Adipose tissue (tissue), 3 donors: ENCODE measurements at regions not wholly inside any gene's neighbourhood (a gene's known extent, or its start where the extent isn't known, plus 50 kb on each side); places are given as distances from the start of the nearest gene placed in this dataset.
"Not testable (repeated sequence)": the region's sequence is repeated elsewhere in the genome, so short reads cannot be mapped to it uniquely, and the experiment has no call there.

ENCODE experiments used
- H3K27ac ChIP-seq: one replicate; pipeline ENCODE4 v1.5.1; 2013; ENCODE audit warnings: low read depth, low read length
- WGBS, 3 donors: extraction: QIAGEN DNeasy Blood & Tissue Kit; methylation state at CpG; one replicate each; pipeline ENCODE4 v1.1.7; 2013; 5-methylcytosine and 5-hydroxymethylcytosine counted together
- donor health status: healthy with polysubstance abuse.
- donor health status: Bipolar disorder and iron deficiency.
- donor health status: healthy.

DNA sequence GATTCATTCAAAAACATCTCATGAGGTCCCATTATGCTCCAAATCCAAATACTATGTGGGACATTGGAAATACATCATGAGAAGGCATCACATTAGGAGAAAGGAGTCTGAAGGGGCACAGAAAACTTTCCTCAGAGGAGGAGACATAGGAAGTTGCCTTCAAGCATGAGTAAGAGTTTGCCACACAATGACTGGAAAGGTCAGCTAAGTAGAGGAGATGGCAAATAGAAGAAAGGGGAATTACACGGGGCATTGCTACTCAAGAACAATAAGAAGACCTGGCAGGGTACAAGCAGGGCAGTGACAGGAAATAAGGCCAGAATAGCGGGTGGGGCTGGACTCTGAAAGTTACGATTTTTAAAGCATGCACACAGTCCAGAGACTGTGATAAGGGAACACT, 231.6 kb downstream of the SPRY2 start:
- 52 to 72% (median 56%) methylated on average over 3 of the region's 3 CpGs for WGBS, 3 donors
- no peak overlapping the region for H3K27ac ChIP-seq

DNA sequence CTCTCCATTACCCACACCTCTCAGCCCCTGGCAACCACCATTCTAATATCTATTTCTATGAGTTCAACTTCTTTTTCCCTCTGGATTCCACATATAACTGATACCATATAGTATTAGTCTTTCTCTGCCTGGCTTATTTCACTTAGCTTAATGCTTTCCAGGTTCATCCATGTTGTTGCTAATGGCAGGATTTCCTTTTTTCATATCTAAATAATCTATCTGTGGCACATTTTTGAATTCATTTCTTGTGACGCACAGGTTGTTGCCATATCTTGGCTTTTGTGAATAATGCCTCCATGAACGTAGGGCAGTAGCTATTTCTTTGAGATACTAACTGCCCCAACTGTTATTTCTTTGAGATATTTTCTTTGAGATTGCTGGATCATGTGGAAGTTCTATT, 235.6 kb downstream of the SPRY2 start:
- WGBS, 3 donors = 78 to 80% (median 78%) methylated on average over 2 of the region's 2 CpGs
- no peak overlapping the region for H3K27ac ChIP-seq

DNA sequence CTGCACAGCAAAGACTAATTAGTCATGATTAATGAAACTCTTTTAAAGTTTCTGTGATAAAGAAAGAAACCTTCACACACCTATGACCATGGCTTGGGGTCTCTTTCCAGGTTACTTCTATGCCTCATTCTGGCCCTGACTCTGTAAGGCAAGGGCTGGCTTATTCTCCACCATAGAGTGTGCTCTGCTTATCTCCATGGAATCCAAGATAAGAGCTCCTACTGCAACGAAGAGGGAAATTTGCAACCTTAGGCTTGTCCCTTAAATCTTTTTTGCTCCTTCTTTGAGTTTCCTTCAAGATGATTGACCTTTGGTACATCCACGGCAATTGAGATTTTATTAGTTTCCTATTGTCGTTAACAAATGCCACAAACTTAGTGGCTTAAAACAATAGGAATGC, 239.9 kb downstream of the SPRY2 start:
- no peak overlapping the region for H3K27ac ChIP-seq
- 56 to 63% (median 58%) methylated on average over 3 of the region's 3 CpGs for WGBS, 3 donors

DNA sequence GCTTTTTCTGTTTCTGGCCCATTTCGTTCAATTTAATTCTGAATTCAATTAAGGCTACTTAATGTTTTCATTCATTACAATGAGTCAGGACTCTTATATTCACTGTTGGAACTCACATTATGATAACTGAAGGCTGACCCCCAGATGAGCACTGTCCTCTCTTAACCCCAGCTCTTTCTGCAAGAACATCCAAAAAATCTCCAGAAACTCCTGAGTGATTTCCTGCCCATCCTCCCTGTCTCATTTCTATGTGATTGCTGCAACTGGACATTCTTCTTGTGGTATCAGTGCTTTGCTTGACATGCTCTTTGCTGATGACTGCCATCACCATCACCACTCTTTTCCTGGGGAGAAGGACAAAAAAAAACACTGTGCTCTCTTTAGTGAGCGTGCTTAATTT, 240.3 kb downstream of the SPRY2 start:
- WGBS, 3 donors = 81 to 94% (median 83%) methylated on average over 2 of the region's 2 CpGs
- H3K27ac ChIP-seq = no peak overlapping the region

DNA sequence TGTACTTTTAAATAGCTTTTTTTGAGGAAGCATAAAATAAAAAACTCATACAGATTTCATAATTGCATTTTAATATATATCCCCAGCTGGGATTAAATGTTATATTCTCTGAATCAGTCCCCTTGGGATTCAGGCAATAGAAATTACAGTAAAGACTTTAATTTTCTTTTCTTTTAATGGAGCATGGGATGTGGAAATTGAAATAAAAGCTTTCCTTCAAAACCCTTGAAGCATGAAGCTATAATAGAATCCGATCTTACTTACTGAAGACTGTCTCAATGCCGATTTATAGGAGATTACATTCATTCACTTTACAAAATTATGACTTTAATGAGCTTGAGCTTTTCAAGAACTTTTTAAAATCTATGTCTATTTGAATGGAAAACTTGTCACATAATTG, 243.4 kb downstream of the SPRY2 start:
- WGBS, 3 donors = 95 to 98% (median 96%) methylated on average over 2 of the region's 2 CpGs
- no peak overlapping the region for H3K27ac ChIP-seq

DNA sequence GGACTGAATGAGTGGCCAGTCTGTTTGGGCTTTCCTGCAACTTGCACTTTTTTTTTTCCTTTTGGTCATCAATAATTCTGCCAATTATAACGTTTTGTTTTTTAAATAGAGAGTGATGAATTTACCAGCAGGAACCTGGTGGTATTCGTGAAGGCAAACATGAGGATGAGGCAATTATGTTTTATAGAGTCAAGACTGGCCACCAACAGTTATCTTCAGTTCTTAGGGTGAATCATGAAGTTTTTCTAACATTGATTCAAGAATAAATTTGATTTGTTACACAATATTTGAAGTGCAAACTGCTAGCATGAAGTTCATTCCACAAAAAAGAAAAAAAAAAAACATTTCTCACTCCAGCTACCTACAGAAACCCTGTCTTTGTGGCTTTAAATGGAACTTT, 244.5 kb downstream of the SPRY2 start:
- no peak overlapping the region for H3K27ac ChIP-seq
- WGBS, 3 donors = 64 to 75% (median 67%) methylated on average over 2 of the region's 2 CpGs

DNA sequence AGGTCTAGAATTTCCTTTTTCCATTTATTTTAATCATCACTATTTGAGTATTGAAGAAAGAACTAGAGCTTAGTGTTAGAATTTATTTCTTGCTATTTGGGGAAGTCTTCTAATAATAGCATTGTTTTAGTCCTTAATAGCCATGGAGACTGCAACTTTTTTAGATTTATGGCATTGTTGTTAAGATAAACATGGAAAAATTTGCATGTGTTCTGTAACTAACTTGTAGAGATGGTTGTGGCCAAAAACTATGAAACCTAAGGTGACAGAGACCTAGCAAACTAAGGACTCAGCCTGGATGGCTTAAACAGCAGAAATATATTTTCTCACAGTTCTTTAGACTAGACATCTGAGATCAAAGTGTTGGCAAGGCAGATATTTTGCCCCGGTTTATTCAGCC, 246.4 kb downstream of the SPRY2 start:
- no peak overlapping the region for H3K27ac ChIP-seq
- WGBS, 3 donors = 48 to 73% (median 69%) methylated on average over 1 of the region's 1 CpG

DNA sequence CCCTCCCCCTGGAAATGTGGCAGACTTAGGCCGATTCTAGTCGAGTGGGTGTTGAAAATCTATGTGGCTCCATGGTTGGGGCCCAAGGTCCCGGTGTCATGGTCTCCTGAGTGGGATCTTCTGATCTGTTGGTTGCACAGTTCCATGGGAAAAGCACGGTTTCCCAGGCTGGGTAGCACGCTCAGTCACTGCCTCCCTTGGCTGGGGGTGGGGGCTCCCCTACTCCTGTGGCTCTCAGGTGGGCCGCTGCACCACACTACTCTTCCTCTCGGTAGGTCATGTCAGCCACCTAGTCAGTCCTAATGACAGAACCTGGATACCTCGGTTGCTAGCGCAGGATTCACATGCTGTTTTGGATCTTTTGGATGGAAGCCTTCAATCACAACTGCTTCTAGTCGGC, 247.0 kb downstream of the SPRY2 start:
- 87 to 93% (median 92%) methylated on average over 10 of the region's 10 CpGs for WGBS, 3 donors
- no peak overlapping the region for H3K27ac ChIP-seq

DNA sequence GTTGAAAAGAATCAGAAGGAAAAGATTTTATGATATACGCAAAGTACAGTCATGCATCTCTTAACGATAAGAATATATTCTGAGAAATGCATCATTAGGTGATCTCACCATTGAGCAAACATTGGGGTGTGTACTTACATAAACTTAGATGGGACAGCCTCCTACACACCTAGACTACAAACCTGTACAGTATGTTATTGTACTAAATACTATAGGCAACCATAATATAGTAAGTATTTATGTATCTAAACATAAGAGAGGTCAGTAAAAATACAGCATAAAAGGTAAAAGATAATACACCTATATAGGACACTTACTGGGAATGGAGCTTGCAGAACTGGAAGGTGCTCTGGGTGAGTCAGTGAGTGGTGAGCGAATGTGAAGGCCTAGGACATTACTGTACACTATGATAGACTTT, 254.6 kb downstream of the SPRY2 start:
- 71 to 95% (median 93%) methylated on average over 3 of the region's 3 CpGs for WGBS, 3 donors
- H3K27ac ChIP-seq = no peak overlapping the region

DNA sequence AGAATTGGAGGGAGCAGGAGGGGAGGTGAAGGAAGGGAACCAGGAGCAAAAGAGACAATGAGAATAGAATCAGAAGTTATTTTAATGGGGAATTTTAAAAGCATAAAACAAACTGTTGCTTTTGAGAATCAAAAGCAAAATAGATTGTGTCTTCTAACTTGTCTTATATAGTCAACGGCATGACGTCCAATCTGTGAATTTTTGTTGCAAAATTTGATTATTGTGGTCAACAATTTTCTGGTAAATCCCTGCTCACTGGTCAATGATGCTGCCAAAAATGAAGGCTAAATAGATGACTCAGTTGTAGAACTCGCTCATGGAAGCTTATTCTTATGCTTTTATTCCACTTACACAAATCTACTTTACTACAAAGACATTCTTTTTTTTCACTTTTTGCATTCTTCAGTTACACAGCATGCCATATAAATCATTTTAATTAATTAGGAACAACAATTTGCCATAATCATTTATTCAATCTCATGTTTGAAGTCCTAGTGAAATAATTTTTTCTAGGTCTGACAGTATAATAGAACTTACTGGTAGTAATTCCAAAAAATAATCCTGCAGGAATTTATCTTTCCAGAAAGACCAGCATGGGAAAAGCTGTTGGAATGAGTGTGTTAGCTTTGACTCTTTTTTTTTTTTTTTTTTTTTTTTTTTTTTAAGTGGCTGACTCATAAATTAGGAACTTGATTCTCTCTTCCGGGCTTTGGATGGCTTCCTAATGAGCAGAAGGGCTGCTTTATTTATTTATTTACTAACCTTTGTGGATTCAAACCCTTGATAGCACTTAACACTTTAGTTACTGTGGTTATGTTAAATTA, 256.9 kb downstream of the SPRY2 start:
- H3K27ac ChIP-seq = no peak overlapping the region
- WGBS, 3 donors = 24 to 40% (median 37%) methylated on average over 4 of the region's 4 CpGs

DNA sequence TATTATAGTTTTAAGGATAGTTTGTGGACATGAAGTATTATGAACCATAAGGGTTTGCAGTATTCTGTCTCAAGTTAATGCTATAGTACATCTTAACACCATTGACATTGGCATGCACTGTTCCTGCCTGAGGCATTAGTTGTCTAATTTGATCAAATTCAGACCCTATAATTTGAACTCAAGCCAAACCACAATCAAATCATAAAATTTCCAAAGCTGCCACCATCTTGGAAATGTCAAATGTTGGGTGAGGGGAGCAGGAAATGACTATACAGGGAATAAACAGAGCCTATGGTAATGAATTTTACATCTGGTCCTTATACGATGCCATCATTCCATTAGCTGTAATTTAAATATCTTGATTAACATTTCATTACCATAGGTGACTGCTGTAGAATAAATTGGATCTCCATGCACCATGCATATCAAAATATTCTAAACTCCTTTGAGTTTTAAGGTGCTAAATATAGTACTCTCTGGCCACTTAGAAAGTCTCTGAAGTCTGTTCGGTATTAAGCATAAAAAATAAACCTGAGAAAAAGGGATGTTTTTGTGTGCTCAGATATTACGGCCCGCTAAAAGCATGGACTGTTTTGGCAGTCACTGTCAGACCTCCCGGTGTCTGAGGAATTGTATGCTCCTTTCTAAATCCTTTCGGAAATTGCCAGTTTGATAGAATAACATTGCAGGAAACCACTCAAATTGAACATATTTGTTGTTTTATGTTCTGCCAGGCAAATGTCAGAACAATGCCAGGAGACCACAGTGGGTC, 257.7 kb downstream of the SPRY2 start:
- no peak overlapping the region for H3K27ac ChIP-seq
- 45 to 64% (median 46%) methylated on average over 6 of the region's 6 CpGs for WGBS, 3 donors

DNA sequence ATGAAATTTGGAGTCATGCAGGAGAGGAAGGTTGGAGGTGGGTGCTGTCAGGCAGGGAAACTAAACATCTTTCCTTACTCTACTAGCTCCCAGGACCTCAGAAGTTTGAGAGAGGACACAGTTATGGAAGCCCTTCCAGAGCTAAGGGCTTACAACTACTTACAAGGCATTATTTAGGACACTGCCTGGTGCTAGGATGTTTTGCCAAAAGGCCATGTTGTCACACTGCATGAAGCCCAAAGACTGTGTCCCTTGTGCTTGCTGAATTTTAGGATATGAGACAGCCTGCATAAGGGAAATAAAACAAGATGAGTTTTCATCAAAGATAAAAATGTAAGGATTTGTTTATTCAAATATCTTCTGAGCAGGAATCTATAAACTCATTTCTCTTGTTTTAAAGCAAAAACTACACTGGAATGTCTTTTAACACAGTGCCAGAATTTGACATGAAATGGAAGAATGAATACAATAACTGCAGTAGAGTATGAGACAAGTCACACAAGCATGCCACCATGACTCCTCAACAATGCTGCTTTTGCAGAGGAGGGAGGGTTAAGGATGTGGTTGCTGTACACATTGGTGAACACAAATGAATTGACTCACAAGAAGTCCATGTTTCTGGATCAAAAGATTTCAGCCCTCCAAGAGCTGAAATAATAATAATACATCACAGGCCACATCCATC, 258.4 kb downstream of the SPRY2 start:
- H3K27ac ChIP-seq = no peak overlapping the region

DNA sequence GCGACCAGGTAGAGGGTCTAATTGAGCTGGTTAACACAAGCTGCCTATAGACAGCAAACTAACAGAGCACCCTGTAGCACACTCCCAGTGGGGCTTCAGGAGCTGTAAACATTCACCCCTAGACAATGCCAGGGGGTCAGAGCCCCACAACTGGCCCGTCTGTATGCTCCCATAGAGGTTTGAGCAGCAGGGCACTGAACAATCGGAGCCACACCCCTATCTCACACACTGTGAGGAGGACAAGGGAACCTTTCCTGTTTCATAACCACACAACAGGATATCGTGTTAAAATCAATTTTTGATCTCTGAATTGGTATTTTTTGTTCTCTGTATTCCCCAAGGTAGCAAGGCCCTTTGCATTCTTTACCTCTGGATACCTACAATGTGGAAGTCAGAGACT, 266.1 kb downstream of the SPRY2 start:
- 84 to 88% (median 87%) methylated on average over 4 of the region's 4 CpGs for WGBS, 3 donors
- H3K27ac ChIP-seq = no peak overlapping the region

DNA sequence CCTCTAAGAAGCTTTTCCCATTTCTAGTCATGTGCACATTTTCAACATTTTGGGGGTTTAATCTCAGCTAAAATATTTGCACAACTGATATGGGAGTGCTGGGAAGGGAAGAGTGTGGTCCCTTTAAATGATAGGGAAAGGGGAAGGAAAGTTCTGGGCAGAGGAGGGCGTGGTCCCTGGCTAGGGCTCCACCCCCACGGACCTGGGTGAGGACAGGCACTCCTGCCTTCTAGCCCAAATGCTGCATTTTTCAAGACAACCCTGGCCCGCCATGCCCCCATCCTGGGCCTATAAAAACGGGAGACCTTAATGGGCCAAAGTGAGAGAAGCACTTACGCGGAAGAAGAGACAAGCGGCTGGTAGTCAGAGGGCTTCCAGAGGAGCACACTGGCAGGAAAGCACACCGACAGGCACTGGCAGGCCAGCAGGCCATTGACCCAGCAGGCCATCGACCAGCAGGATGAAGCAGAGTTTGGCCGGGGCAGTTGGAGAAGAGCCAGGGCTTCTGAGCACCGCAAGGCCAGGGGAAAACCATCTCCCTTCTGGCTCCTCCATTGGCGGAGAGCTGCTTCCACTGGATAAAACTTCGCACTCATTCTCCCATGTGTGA, 266.7 kb downstream of the SPRY2 start:
- no peak overlapping the region for H3K27ac ChIP-seq
- 86 to 90% (median 89%) methylated on average over 13 of the region's 13 CpGs for WGBS, 3 donors

DNA sequence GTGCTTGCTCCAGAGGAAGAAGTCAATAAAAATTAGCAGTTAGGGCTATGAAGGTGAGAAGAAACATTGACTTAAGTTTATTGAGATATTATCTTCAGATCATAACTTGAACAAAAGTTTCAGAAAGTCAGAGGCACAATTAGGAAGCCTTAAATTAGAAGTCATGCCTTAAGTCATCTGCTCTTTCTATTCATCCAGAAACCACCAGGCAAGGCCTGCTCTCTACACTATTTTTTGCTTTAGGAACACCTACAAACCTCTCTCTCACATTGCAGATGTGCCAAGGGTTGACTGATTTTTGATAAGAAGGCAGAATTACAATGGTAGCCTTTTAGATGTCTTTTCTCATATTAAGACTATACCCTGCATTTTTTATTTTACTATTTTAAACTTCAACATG, 268.7 kb downstream of the SPRY2 start:
- no peak overlapping the region for H3K27ac ChIP-seq

DNA sequence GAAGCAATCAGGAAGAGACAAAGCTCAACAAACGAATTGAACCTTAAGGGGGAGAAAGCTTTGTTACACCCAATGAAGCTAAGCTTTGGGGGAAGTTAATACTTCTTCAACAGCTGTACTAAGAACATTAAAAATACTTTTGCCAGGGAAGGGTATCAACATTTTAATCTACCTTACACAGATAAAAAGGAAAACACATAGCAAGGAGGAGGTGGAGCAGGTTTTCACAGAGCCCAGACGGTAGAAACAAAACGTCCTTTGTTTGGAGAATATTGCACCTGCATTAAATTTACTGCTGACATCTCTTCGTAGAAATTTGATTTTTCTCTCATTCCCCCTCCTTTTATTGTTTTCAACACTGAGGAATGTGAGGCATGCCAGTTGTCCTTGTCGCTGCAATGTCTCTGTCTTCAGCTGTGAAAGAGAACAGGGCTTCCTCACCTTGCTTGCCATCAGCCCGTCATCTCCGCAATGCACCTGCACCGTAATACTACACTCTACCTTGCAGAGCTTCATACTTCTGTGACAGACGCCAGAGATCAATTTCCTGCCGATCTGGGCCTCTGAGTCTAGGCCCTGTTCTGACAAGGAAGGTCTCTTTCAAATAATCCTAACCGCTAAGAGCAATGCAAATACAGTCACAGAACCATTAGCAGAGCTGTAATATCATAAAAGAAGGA, 270.8 kb downstream of the SPRY2 start:
- WGBS, 3 donors = 49 to 85% (median 72%) methylated on average over 11 of the region's 11 CpGs
- no peak overlapping the region for H3K27ac ChIP-seq

DNA sequence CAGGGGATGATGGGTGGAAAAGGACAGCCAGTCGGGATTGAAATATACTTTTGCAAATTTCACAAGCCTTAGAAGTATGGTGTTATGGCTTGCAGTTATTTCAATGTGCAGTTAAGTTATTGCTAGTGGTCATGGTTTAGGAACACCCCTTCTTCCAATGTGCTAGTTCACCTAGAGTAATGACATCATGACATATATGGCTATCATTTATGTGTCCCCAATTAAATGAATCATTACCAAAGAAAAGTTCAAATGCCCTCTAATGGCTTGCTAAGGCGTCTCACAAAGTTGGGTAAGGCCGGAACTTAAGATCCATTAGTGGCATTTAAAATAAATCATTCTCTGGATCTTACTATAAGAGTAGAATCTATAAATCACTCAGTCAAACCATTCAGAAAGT, 271.6 kb downstream of the SPRY2 start:
- H3K27ac ChIP-seq = no peak overlapping the region
- WGBS, 3 donors = 78 to 86% (median 84%) methylated on average over 3 of the region's 3 CpGs

DNA sequence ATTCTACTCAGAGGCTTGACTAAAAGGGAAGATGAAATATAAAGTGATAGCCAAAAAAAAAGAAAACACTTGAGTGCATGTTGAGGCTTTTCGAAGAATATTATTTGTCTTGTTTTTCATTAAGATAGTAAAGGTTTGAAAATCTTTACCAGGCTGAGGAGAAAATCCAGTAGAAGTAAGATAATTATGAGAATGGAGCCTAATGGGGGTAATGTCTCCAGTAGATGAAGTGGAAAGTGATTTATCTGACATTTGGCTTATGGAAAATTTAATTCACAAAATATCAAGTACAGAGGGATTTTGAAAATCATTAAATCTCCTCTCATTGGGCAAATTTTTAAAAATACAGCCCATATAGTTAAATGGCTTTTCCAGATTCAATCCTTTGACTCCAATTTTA, 274.9 kb downstream of the SPRY2 start:
- WGBS, 3 donors = 48 to 94% (median 88%) methylated on average over 1 of the region's 1 CpG
- no peak overlapping the region for H3K27ac ChIP-seq

DNA sequence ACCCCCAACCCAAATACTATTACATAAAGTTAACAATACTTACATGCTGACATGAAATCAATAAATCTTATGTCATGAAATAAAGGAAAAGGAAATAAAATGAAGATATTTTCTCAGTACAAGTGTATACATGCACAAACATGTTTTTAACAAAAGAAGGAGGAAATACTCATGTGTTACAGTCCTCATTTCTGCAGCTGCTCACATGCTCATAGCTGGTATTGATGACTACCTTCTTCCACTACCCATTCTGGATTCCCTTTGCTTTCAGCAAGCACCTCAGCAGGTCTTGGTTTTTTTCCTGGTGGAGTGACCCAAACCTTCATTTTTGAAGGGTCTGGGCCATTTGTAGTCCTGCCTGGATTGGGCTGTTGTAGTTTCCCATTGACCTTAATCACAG, 278.5 kb downstream of the SPRY2 start:
- H3K27ac ChIP-seq = not testable (repeated sequence)
